IPS-20b (cell line): ENCODE measurements at regions not wholly inside any gene's neighbourhood (a gene's known extent, or its start where the extent isn't known, plus 50 kb on each side); places are given as distances from the start of the nearest gene placed in this dataset.

Experiments
- H3K27ac ChIP-seq: one replicate; pipeline ENCODE4 v1.5.1; 2013; ENCODE audit warnings: low read length
- H3K27me3 ChIP-seq: 2 replicates; pipeline ENCODE4 v1.6.1; 2013; ENCODE audit warnings: mild to moderate bottlenecking, low read length, inconsistent platforms; ENCODE audit not compliant: insufficient read depth
- H3K36me3 ChIP-seq: 2 replicates; pipeline ENCODE4 v1.6.1; 2013; ENCODE audit warnings: low read depth, mild to moderate bottlenecking, inconsistent platforms, low read length, moderate library complexity; ENCODE audit not compliant: insufficient read depth
- H3K4me1 ChIP-seq: 2 replicates; pipeline ENCODE4 v1.6.1; 2013; ENCODE audit warnings: mild to moderate bottlenecking, control low read depth, inconsistent platforms, low read length, moderate library complexity; ENCODE audit not compliant: insufficient read depth
- H3K4me3 ChIP-seq: 2 replicates; pipeline ENCODE4 v1.5.1; 2013; ENCODE audit warnings: mild to moderate bottlenecking, low read length, inconsistent platforms
- H3K9ac ChIP-seq: 2 replicates; pipeline ENCODE4 v1.6.1; 2013; ENCODE audit warnings: low read depth, mild to moderate bottlenecking, inconsistent platforms, low read length, moderate library complexity
- H3K9me3 ChIP-seq: 2 replicates; pipeline ENCODE4 v1.6.1; 2013; ENCODE audit warnings: mild to moderate bottlenecking, low read depth, low read length, inconsistent platforms; ENCODE audit not compliant: insufficient read depth

DNA sequence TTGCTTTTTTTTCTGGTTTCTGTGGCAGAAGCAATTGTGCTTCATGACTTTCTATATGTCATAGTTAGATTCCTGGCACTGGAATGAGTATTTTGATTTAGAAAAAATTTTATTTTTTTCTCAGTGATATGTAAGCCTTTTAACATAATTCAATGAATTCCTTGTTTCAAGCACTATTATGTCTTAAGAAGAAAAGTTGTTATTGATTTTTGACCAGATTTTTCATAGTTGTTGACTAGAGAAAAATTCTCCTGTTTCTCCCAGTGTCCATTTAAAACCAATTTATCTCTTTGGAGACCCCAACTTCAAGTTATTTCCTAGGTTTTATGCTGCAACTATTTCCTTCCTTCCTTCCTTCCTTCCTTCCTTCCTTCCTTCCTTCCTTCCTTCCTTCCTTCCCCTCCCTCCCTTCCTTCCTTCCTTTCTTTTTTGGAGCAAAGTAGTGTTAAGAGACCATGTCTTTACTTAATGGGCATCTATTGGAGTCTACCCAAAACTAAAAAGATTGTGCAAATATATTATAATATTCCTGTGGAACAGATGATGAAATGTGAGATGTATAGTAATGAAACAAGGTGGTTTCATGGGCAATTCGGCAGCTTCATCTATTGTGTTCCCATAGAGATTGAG, 346.9 kb downstream of the RNF144B start:
- Histone ChIP-seq H3K4me3 (no peak overlapping the region), H3K27ac (no peak overlapping the region), H3K27me3 (no peaks in the 10 kb centered on the region), H3K9ac (no peak overlapping the region), H3K9me3 (no peaks in the 10 kb centered on the region), H3K4me1 (no peaks in the 10 kb centered on the region), H3K36me3 (no peaks in the 10 kb centered on the region)

DNA sequence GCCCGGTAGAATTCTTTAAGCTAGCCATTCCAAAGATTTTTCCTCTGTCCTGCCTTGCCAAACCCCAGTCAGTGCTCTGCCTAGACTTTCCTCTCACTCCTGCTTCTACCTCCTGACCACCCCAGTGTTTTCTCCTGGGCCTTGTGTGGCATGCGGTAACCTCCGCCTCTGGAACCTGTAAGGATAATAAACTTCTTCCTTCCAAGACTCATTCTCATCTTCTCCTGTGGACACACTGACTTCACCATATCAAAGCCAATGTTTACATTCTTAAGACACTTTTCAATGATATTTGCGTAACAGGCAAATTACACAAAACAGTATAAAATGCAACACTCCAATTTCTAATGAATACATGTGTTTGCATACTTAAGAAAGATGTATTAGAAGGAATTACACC, 354.6 kb downstream of the RNF144B start:
- Histone ChIP-seq H3K36me3 (no peaks in the 10 kb centered on the region), H3K9me3 (no peaks in the 10 kb centered on the region), H3K27me3 (no peaks in the 10 kb centered on the region), H3K27ac (no peak overlapping the region), H3K4me1 (no peaks in the 10 kb centered on the region), H3K9ac (no peak overlapping the region), H3K4me3 (no peak overlapping the region)

DNA sequence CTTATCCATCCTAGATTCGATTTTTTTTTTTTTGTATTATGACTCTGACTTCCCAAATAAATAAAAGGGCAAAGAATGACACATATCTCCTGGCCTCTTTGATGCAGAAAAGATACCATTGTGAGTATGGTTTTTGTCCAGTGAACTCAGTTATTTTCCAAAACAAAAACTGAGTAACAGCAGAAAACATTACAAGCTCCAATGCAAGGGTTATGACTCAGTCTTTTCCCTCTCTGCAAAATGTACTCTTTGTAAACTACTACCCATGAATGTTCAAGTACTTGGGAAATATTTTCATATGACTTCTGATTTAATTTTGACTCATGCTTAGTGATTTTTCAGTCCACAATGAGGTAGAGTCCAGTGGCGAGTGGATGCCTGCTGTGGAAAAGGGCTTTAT, 355.3 kb downstream of the RNF144B start:
- Histone ChIP-seq H3K9ac (no peak overlapping the region), H3K27me3 (no peaks in the 10 kb centered on the region), H3K4me1 (no peaks in the 10 kb centered on the region), H3K27ac (no peak overlapping the region), H3K9me3 (no peaks in the 10 kb centered on the region), H3K4me3 (no peak overlapping the region), H3K36me3 (no peaks in the 10 kb centered on the region)

DNA sequence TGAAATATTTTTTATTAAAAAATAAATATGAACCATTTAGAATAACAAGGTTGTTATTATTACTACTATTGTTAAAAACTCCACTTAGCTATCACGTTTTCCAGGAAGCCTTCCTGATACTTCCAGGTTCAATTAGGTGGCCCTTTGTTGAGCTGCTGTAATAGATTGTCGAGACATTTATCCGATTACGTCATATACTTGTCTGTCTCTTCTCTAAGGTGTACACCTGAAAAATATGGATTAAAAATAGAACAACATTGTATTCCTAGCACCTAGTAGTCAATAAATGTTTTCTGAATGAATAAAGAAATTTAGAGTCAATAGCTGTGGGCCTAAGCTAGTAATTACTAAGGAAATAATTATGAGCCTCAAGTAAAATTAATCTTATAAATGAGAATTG, 359.6 kb downstream of the RNF144B start:
- no peak overlapping the region for H3K4me3 ChIP-seq
- H3K36me3 ChIP-seq, result no peaks in the 10 kb centered on the region
- no peak overlapping the region for H3K9ac ChIP-seq
- no peaks in the 10 kb centered on the region for H3K27me3 ChIP-seq
- peaks cover 16% of the 10 kb centered on the region for H3K4me1 ChIP-seq
- no peak overlapping the region for H3K27ac ChIP-seq
- H3K9me3 ChIP-seq, result no peaks in the 10 kb centered on the region

DNA sequence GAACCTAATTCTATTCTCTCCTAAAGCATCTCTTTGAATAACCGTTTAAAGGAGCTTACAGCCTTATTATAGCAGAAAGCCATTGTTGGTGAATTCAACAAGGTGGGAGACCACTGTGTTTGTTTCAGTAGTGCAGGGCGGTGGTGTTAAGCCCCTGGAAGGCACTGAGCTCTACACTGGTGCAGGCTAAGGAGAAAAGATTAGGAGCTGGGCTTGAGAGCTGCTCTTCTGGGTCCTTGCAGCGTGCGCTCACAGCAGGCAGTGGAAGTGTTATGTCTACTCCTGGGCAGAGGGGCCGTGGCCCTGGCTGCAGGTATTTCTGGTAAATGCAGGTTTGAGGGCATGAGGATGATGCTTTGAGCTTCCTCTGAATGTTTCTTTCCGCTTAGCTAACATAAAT, 361.2 kb downstream of the RNF144B start:
- Histone ChIP-seq H3K4me3 (no peak overlapping the region), H3K9me3 (no peaks in the 10 kb centered on the region), H3K9ac (no peak overlapping the region), H3K27ac (no peak overlapping the region), H3K4me1 (peaks cover 31% of the 10 kb centered on the region), H3K27me3 (no peaks in the 10 kb centered on the region), H3K36me3 (no peaks in the 10 kb centered on the region)

DNA sequence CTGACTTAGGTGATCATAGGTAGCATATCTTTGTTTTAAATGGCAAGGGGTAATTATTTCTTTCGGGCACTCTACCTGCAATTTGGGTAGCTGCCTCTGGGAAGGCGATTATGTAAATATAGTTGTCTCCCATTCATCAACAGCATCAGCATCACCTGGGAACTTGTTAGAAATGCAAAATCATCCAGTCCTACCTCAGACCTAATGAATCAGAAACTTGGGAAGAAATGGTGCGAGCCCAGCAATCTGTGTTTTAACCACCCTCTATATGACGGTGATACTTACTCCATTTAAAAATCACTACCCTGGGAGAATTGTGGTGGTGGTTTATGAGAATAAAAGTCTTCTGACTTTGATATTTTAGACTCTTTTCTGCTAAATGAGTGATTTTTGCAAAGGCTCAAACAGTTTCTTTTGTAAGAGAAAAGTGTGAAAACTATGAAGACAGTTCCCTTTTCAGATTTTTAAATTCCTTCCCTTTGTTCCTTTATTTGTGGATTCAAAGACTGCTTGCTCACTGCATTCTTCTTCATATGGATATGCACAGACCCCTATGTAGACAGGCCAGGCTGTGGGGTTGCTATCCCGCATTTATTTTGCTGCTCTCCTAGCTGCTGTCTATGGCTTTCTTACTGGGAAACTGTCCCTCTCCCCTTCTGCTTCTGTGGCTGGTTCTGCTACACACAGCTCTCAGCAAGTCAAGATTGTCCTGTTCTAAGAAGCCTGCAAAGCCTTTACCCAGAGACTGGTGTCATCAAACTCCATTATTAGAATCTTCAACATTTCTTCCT, 365.3 kb downstream of the RNF144B start:
- Histone ChIP-seq H3K4me1 (peaks cover 38% of the 10 kb centered on the region), H3K27me3 (no peaks in the 10 kb centered on the region), H3K9ac (peak overlapping the region; percentile 20; the same call in 1 of the 2 replicates), H3K4me3 (peak overlapping the region; percentile 42), H3K9me3 (no peaks in the 10 kb centered on the region), H3K36me3 (no peaks in the 10 kb centered on the region), H3K27ac (no peak overlapping the region)

DNA sequence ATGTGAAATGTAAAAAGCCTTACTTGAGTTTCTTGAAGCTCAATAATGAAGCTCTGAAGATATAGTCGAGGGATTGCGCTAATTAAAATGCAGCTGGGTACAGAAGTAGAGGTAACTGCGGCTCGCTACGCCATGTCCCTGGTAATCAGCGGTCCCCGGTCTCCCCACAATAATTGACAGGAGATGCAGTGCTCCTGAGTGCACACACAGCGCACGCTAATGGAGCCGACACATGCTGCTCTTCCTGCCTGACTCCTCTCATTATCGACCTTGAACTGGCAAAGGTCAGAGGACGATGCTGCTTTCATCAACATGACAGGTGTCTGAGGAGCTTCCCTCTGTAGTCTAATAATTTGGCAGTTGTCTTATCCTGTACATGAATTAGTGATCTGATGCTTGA, 365.9 kb downstream of the RNF144B start:
- Histone ChIP-seq H3K36me3 (no peaks in the 10 kb centered on the region), H3K27me3 (no peaks in the 10 kb centered on the region), H3K4me1 (peaks cover 35% of the 10 kb centered on the region), H3K4me3 (peak overlapping the region; percentile 42; the same call in 1 of the 2 replicates), H3K9me3 (no peaks in the 10 kb centered on the region), H3K9ac (no peak overlapping the region; the same call in 1 of the 2 replicates), H3K27ac (no peak overlapping the region)

DNA sequence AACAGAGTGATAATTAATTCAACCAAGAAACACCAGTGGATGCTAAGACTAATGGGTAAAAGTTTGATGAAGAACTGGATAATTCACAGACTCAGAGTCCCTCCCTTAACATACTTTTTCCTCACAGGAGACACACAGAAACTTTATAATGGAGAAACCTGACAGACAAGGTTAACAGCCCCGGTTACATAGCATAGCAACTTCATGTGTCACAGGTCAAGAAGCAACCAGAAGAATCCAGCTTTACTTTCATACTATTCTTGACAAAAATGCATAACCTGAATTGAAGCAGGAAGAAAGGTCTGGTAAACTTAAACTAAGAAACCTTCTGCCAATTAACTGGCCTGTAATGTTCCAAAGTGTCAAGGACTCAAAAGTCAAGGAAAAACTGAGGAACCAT, 375.9 kb downstream of the RNF144B start:
- H3K27me3 ChIP-seq, result no peaks in the 10 kb centered on the region
- no peaks in the 10 kb centered on the region for H3K9me3 ChIP-seq
- no peak overlapping the region for H3K27ac ChIP-seq
- no peaks in the 10 kb centered on the region for H3K36me3 ChIP-seq
- no peak overlapping the region for H3K4me3 ChIP-seq
- no peak overlapping the region for H3K9ac ChIP-seq
- no peaks in the 10 kb centered on the region for H3K4me1 ChIP-seq

DNA sequence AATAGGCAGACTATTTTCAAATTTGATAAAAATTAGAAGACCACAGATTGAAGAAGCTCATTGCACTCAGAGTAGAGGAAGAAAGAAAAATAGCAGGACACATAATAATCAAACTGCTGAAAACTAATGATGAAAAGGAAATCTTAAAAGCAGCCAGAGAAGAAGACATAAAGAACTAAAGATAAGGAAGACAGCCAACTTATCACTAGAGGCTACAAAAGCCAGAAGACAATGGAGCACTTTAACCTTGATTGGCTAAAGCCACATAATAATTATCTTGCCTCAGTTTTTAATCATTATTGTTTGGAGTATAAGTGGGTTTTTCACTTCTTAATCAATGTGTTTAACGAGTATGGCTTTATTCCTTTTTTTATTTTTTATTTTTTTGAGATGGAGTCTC, 397.6 kb downstream of the RNF144B start:
- Histone ChIP-seq H3K9me3 (no peaks in the 10 kb centered on the region), H3K36me3 (no peaks in the 10 kb centered on the region), H3K27ac (no peak overlapping the region), H3K4me3 (no peak overlapping the region), H3K27me3 (no peaks in the 10 kb centered on the region), H3K9ac (no peak overlapping the region), H3K4me1 (no peaks in the 10 kb centered on the region)

DNA sequence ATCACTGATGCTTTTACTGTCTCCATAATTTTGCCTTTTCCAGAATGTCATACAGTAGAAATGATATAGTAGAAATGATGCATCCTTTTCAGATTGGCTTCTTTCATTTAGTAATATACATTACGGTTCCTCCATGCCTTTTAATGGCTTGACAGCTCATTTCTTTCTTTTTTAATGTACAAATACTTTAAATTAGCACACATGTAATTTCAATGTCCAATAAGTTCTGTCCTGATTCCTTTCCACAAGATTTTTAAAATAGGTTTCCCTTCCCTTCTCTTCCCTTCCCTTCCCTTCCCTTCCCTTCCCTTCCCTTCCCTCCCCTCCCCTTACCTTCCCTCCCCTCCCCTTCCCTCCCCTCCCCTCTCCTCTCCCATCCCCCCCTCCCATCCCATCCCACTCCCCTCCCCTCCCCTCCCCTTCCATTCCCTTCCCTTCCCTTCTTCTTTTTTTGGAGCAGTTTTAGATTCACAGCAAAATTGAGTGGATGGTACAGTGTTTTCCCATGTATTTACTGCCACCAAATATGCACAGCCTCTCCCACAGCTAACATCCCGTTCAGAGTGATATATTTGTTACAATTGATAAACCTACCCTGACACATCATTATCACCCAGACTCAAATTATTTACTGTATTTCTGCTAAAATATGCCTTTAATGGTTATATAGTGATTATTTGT, 398.8 kb downstream of the RNF144B start:
- no peaks in the 10 kb centered on the region for H3K4me1 ChIP-seq
- no peak overlapping the region for H3K9ac ChIP-seq
- H3K4me3 ChIP-seq, result no peak overlapping the region
- no peak overlapping the region for H3K27ac ChIP-seq
- no peaks in the 10 kb centered on the region for H3K9me3 ChIP-seq
- H3K36me3 ChIP-seq, result no peaks in the 10 kb centered on the region
- H3K27me3 ChIP-seq, result no peaks in the 10 kb centered on the region

DNA sequence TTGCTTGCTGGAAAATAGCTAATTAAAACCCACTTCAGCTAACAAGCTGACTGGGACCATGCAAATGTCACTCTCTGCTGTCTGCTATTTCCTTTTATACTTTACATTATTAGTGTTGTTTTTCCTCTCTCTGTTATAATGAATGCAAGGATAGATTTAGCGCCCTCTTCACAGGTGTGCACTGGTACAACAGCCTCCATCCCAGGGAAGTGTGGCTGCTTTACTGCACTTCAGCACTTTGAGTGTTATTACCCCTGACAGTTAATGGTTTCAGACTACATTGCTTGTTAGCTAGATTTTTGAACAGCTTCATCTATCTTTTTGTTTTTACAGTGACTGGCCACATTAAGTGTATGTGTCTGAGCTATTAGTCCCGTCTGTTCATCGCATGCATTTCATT, 405.7 kb downstream of the RNF144B start:
- no peak overlapping the region for H3K4me3 ChIP-seq
- no peaks in the 10 kb centered on the region for H3K4me1 ChIP-seq
- no peaks in the 10 kb centered on the region for H3K36me3 ChIP-seq
- no peaks in the 10 kb centered on the region for H3K9me3 ChIP-seq
- H3K27ac ChIP-seq, result no peak overlapping the region
- H3K27me3 ChIP-seq, result no peaks in the 10 kb centered on the region
- no peak overlapping the region for H3K9ac ChIP-seq

DNA sequence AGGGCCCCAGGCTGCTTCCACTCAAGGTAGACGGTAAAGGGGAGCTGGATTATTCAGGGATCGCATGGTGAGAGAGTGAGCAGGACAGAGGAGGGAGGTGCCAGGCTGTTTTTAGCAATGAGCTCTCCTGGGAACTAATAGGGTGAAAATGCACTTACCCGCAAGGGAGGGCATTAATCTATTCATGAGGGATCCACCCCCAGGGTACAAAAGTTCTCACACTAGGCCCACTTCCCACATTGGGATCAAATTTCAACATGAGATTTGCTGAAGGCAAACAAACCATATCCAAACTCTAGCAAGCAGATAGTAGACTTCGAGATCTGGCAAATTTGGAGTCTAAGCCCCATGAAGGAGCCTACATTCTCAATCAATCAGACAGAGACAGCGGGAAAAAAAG, 408.6 kb downstream of the RNF144B start:
- H3K27me3 ChIP-seq, result no peaks in the 10 kb centered on the region
- no peak overlapping the region for H3K27ac ChIP-seq
- H3K36me3 ChIP-seq, result no peaks in the 10 kb centered on the region
- H3K4me3 ChIP-seq, result no peak overlapping the region
- H3K9me3 ChIP-seq, result no peaks in the 10 kb centered on the region
- no peak overlapping the region for H3K9ac ChIP-seq
- no peaks in the 10 kb centered on the region for H3K4me1 ChIP-seq
